Activated B cell treated with CpG ODN at 0.5 μM for 24 hours (primary cell): ENCODE measurements at regions not wholly inside any gene's neighbourhood (a gene's known extent, or its start where the extent isn't known, plus 50 kb on each side); places are given as distances from the start of the nearest gene placed in this dataset.

Source experiments
- ATAC-seq: fragments of 200-7000 bp; cut with Tn5 transposase; one replicate; pipeline ENCODE4 v1.10.0; 2021; ENCODE audit warnings: low read depth, mild to moderate bottlenecking, moderate library complexity
- CTCF ChIA-PET: fragments of 350-600 bp; sonication (Branson Sonifier 250); formaldehyde crosslinking; loops from one replicate; lab custom pipeline; 2021; ENCODE audit warnings: antibody characterized with exemption; lab: Charles Lee
- POLR2A ChIA-PET: fragments of 350-600 bp; sonication (Branson Sonifier 250); formaldehyde crosslinking; loops from one replicate; lab custom pipeline; 2021; ENCODE audit warnings: antibody characterized with exemption; lab: Charles Lee
- DNase-seq: peaks from one replicate; pipeline ENCODE4 v3.0.0; 2022
- H3K27ac Mint-ChIP-seq: one replicate; pipeline ENCODE4 v1.8.0; 2020; ENCODE audit warnings: mixed read lengths
- H3K27me3 Mint-ChIP-seq: one replicate; pipeline ENCODE4 v1.8.0; 2021; ENCODE audit warnings: mixed read lengths
- H3K36me3 Mint-ChIP-seq: one replicate; pipeline ENCODE4 v1.8.0; 2021; ENCODE audit warnings: low read depth, mixed read lengths
- H3K4me1 Mint-ChIP-seq: one replicate; pipeline ENCODE4 v1.8.0; 2021; ENCODE audit warnings: mixed read lengths
- H3K4me3 Mint-ChIP-seq: one replicate; pipeline ENCODE4 v1.8.0; 2020; ENCODE audit warnings: mild to moderate bottlenecking, mixed read lengths
- H3K9me3 Mint-ChIP-seq: one replicate; pipeline ENCODE4 v1.8.0; 2020; ENCODE audit warnings: mixed read lengths
- CTCF ChIP-seq: fragments of 200-600 bp; IDR thresholded peaks from one replicate; pipeline ENCODE4 v1.8.0; 2022; ENCODE audit warnings: antibody characterized with exemption, mild to moderate bottlenecking
- intact Hi-C: fragments of 100-400 bp; cut with micrococcal nuclease; formaldehyde crosslinking; loops from one replicate; pipeline ENCODE4 v1.15.1; 2024

- Mint-ChIP-seq H3K9me3 (no peaks in the 10 kb centered on the region), H3K27ac (no peak overlapping the region), H3K27me3 (no peaks in the 10 kb centered on the region), H3K36me3 (no peaks in the 10 kb centered on the region), H3K4me3 (no peak overlapping the region), H3K4me1 (no peaks in the 10 kb centered on the region)
- TF ChIP-seq CTCF: no peak
- ChIA-PET POLR2A (no interaction called here), CTCF (no interaction called here)
- intact Hi-C loops: no loop called here
- ATAC-seq (no peak), DNase-seq (no peak)
Observed at GRCh38 chr7:16271990-16272665, 149.2 kb downstream of the CRPPA start.

GRCh38 chr7:16271355-16271915 is 149.9 kb downstream of the CRPPA start:
- no peak for TF ChIP-seq CTCF
- Mint-ChIP-seq H3K9me3 (no peaks in the 10 kb centered on the region), H3K36me3 (no peaks in the 10 kb centered on the region), H3K27me3 (no peaks in the 10 kb centered on the region), H3K4me3 (no peak overlapping the region), H3K4me1 (no peaks in the 10 kb centered on the region), H3K27ac (no peak overlapping the region)
- DNase-seq: no peak
- intact Hi-C loops: no loop called here
- POLR2A ChIA-PET: no interaction called here
- CTCF ChIA-PET: no interaction called here
- no peak for ATAC-seq

GRCh38 chr7:16270844-16271243 is 150.5 kb downstream of the CRPPA start:
- Mint-ChIP-seq H3K36me3 (no peaks in the 10 kb centered on the region), H3K4me1 (no peaks in the 10 kb centered on the region), H3K9me3 (no peaks in the 10 kb centered on the region), H3K27me3 (no peaks in the 10 kb centered on the region), H3K27ac (no peak overlapping the region), H3K4me3 (no peak overlapping the region)
- intact Hi-C loops: no loop called here
- no peak for DNase-seq
- ATAC-seq: no peak
- POLR2A ChIA-PET: no interaction called here
- CTCF ChIA-PET: no interaction called here
- TF ChIP-seq CTCF: no peak

GRCh38 chr7:16268821-16269768 is 152.2 kb downstream of the CRPPA start:
- intact Hi-C loops: no loop called here
- ATAC-seq (no peak), DNase-seq (no peak)
- H3K9me3 Mint-ChIP-seq: no peaks in the 10 kb centered on the region
- no peaks in the 10 kb centered on the region for H3K27me3 Mint-ChIP-seq
- ChIA-PET POLR2A (no interaction called here), CTCF (no interaction called here)
- no peak overlapping the region for H3K27ac Mint-ChIP-seq
- no peaks in the 10 kb centered on the region for H3K4me1 Mint-ChIP-seq
- TF ChIP-seq CTCF: no peak
- no peaks in the 10 kb centered on the region for H3K36me3 Mint-ChIP-seq
- H3K4me3 Mint-ChIP-seq: no peak overlapping the region
